Epithelial cell of prostate (primary cell): ENCODE measurements at regions not wholly inside any gene's neighbourhood (a gene's known extent, or its start where the extent isn't known, plus 50 kb on each side); places are given as distances from the start of the nearest gene placed in this dataset.
A peak's percentile ranks its signal among the peaks of the same experiment; 100 is the strongest.
"Not testable (repeated sequence)": the region's sequence is repeated elsewhere in the genome, so short reads cannot be mapped to it uniquely, and the experiment has no call there.

Source experiments
- DNase-seq: peaks from one replicate; pipeline ENCODE4 v3.0.0-alpha.2; 2011; ENCODE audit warnings: low read depth, low spot score
- H3K27ac ChIP-seq: fragments of 450-650 bp; 2 replicates; pipeline ENCODE4 v1.5.1; 2017; ENCODE audit warnings: mild to moderate bottlenecking

DNA sequence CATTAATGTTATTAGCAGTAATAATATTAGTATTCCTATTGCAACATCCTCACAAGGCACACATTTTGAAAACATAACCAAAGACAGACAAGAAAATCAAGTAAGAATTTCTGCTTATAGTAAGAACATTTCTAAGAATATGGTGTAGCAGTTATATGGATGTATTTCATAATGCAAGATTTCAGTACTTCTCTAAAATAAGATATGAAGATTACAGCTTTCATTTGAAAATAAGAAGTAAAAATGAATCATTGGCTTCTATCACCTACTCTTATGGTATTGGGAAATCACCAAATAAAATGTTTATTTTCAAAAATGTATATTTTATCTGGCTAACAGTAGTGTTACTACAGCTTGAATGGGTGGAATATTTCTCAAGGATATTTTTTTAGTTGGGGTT, 103.8 kb upstream of the USP25 start:
- DNase-seq, result no peak
- H3K27ac ChIP-seq, result no peak overlapping the region

DNA sequence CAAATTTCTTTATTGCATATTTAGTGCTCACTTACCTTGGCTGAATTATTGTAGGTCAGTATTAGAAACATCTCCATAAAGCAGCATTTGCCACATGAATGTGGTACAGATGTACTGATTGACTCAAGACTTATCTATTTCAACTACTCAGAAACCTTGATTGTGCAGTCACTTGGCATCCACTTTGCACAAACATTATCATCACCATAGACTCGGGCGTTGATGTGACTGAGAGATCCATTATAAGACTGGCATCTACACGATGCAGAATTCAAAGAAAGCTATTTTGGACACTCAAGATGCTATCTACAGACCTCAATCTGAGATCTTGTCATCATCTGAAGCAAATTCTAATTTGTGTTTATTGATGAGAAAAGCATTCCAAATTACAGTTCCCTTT, 102.8 kb upstream of the USP25 start:
- H3K27ac ChIP-seq, result no peak overlapping the region
- DNase-seq, result no peak

DNA sequence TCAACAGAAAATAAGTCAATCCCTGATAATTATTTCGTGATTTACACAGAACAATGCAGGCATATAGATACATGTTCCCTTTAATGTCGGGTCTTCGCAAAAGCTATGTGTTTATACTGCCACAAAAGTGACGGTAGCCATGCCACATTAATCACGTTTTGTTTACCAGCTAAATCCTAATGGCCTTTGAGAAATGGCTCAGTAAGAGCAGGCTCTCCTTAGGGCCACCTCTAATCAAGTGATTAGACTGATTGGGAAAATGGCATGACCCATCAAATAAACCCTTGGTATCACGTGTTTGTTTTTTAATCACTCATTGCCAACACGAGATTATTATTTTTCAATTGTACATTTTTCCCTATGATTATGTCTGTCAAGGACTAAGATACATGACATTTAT, 102.0 kb upstream of the USP25 start:
- H3K27ac ChIP-seq, result no peak overlapping the region
- no peak for DNase-seq

DNA sequence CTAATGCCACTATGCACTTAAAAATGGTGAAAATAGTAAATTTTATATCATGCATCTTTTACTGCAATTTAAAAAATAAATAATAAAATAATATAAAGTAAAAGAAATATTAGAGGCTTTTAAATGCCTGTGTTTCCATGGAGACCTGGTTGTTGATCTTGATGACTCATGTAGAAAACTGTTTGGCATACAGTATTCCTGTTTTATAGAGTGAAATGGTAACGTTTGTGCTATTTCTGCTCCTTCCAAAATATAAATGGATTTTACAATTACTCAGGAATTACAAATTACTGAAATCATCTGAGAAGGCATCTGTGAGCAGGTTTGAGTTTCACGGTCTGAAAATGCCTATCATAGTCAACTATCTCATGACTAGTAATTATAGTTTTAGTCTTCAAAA, 98.4 kb upstream of the USP25 start:
- DNase-seq, result no peak
- H3K27ac ChIP-seq, result no peak overlapping the region

DNA sequence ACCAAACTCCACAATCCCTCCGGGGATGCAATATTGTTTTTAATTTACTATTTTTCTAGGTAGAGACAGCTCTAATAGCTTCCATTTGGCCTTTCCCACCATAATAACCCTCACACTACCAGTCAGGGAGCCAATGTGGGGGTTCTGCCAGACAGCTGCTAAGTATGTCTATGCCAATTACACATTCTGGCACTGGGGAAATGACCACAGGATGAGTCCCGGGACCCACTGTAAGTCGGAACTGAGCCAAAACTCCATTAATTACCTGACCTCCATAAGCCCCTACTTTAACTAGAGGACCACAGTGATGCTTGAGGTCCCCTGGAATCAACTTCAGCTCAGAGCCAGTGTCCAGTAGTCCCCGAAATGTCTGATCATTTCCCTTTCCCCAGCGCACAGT, 95.2 kb upstream of the USP25 start:
- H3K27ac ChIP-seq, DNase-seq: not testable (repeated sequence)

DNA sequence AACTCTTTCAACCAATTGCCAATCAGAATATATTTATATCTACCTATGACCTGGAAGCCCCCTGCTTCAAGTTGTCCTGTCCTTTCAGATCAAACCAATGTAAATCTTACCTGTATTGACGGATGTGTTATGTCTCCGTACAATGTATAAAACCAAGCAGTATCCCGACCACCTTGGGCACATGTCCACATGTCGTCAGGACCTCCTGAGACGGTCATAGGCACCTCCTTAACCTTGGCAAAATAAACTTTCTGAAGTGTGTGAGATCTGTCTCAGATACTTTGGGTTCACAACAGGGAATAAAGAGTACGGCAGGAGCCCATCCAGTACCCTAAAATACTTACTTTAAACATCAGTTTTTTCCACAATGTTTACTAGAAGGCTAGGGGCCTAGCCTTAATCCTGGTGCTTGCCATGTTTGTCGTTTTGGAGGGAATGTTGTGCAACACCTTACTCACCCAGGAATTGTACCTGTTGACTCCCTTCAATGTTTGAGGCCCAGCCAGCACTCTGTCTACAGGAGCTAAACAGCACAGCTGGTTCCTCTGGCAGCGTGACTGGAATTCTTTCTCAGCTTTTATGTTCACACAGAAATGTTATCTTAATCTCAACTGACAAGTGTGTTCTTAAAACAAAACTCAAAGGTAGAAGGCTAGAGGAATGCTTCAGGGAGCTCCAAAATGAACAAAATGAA, 90.8 kb upstream of the USP25 start:
- no peak for DNase-seq

DNA sequence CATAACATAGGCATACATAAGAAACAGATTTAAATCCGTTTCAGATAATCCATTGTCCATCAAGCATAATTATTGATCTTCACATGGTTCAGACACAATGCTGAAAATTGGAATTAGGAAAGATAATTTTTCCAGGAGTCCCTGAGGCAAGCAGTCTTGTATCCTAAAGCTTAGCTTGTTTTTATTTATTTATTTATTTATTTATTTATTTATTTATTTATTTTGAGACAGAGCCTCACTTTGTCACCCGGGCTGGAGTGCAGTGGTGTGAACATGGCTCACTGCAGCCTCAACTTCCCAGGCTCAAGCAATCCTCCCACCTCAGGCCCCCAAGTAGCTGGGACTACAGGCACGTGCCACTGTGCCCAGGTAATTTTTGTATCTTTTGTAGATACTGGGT, 89.7 kb upstream of the USP25 start:
- not testable (repeated sequence) for H3K27ac ChIP-seq, DNase-seq

More for the DNA sequence above, 90.8 kb upstream of the USP25 start:
- peak overlapping the region; percentile 20 for H3K27ac ChIP-seq

DNA sequence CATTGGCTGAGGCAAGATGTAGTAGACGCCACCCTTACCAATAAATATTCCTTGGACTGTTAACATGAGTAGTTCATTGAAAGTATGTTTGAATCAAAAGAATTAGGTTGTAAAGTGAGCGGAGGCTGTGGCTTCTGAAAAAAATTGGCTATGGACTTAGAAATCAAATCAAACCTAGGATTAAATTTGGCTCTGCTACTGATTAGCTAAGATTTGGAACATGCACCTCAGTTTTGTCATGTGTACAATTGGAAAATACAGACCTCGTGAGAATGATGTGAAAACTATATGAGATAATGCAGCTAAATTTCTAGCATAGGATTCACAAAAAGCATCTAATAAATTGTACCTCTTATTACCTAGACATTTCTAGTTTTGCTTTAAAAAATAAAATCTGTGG, 85.3 kb upstream of the USP25 start:
- DNase-seq, result no peak
- no peak overlapping the region for H3K27ac ChIP-seq

DNA sequence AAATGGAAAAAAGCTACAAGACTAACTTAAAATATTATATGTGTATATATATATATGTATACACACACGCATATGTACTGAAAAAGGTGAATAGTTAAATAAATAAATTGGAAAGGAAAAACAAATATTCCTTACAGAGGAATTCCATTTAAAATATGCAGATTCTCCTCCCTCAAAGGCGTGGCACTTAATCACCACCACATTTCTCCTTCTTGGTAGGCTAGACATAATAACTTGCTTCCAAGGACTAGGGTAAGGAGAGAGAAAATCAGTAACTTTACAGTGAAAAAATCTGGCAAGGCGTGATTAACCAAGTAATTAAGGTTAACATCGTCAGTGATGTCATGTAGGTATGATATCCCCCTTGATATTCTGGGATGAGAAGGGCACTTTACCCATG, 84.0 kb upstream of the USP25 start:
- no peak overlapping the region for H3K27ac ChIP-seq

DNA sequence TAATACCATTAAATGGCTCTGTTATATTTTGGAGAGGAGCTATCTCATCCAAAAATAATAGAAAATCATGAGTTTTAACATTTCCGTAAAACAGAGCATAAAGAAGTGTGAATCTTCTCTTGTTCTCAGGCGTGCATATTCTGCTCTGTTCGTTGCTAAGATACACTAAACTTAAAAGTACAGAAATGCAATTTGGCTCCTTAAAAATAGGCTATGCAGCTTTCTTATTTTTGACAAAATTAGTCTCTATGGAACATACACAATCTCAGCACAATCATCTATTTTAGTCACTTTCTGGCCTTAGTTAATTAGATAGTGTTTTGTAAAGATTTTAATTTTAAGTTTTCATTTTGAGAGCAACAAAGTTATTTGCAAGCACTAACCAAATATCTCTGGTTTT, 79.0 kb upstream of the USP25 start:
- no peak overlapping the region for H3K27ac ChIP-seq
- no peak for DNase-seq

More for the DNA sequence above, 84.0 kb upstream of the USP25 start:
- DNase-seq, result no peak

DNA sequence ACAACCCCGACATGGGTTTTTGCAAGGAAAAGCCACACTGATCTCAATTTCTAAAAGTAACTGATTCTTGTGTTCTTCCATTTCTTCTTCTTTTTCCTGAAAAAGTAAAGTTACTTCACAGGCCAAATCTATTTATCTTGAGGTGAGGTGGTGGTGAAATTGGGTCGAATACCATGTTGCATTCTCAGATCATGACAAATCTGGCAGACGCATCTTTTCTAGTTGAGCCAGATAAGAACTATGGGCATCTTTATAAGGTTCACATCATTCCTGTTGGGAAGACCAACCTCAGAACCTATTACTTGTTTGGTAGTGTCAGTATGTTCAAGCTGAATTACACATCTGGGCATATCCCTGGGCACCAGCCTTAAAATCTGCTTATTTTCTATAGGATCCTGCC, 78.6 kb upstream of the USP25 start:
- no peak for DNase-seq
- H3K27ac ChIP-seq, result no peak overlapping the region

DNA sequence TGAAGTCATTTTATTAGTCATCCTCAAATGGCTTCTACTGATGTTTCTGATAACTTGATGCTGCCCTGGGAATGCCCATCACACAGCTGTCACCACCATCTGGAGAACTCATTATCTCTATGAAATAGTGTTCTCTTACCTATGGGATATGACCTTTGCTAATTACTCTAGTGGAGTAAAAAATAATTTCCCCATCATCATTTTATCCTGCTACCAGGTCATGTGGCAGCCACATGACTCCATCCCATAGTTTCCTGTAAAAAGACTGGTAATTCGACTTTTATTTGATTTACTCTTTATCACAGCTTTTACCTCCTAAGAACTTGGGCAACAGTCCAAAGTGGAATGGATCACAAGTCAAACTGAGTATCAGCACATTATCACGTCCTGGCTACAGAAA, 76.1 kb upstream of the USP25 start:
- H3K27ac ChIP-seq, result no peak overlapping the region
- DNase-seq, result no peak

DNA sequence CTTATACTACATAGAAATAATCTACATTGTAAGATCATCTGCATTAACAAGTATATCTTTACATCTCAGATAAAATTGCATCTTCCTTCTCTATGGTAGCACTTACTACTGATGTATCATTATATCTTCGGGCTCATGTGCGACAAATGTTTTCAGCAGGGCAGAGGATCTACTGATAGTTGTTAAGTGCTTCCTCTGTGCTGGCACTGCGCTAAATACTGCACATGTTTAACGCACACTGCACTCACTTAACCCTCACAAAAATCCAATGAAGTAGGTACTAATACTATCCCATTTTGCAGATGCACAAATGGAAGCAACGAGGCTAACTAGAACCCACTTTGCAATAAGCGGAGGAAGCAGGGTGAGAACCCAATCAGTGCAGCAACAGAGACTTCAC, 75.6 kb upstream of the USP25 start:
- no peak overlapping the region for H3K27ac ChIP-seq
- no peak for DNase-seq

DNA sequence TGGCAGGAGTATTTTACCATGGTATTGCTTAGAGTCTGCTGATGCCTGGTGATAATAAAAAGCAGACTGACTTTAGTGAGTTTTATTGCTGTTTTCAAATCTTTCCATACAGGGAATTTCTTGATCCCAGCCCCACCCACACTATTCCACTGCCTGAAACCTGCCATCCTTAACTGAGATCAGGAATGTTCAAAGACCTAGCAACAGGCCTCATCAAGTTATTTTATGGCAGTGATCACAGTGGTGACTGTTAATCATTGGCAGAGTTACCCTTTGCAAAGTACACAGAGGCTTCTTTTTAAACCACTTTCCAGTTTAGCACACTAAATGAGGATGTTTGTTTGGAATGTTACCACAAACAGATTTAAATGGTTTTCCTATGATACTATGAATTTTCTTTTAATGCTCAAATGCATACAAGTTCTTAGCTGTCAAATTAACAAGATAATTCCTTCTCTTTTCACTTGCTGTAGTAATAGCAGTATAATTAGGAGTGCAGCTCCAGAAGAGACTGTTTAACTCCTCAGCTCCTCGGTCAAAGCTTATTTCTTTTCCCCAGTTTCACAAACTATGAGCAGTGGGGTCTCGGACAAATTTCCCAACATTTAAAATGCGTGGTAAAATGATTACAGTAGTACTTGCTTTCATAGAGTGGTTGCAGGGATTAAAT, 69.9 kb upstream of the USP25 start:
- no peak overlapping the region for H3K27ac ChIP-seq
- no peak for DNase-seq

DNA sequence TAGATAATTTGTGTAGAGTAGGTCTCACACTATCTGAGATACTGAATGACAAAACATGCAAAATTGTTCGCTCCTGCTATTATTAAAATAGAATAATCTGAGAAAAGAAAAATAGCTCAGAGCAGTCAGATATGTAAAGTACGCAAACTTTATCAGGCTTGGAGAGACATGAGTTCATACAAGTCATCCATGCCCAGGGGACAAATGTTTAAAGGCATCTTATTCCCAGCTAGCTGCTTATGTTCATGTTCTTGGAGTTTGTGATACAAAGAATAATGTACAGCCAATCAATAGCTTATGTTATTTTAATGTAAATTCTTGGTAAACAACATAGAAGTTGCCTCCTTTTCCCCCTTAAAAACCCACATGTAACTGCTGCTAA, 69.4 kb upstream of the USP25 start:
- no peak for DNase-seq
- no peak overlapping the region for H3K27ac ChIP-seq

DNA sequence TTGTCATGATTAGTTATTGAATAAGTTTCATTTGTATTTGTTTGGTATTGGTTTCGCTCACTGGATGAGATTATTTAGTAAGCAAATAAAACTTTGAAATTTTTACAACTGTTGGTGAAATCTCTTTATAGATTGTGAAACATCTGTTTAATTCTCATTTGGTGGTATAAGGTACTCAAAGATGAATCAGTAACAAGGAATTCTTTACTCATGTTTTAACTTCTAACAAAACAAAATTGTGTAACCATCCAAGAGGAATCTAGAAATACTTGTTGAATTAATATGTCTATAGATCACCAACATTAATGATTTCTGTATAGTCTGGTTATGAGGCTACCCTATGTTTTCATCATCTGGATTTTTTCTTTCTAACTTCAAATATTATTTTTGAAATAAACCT, 62.8 kb upstream of the USP25 start:
- peak; percentile 41 for DNase-seq
- peak overlapping the region; percentile 78 for H3K27ac ChIP-seq

DNA sequence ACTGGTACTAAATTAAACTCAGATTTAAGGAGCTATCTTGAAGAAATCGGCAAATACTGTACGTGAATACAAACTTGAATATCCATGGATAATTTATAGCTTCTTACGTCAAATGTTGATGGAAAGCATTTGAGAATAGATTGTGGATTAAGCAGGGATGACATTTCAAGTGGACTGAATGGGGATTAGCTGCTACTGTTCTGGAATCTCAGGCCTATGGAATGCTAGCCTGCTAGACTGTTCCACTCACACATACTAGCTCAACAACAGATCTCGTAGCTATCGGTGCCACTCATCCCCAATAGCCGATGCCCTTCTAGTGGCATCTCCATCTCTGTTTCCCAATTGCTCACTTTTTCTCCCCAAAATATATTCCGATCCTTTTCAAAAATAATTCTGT, 62.0 kb upstream of the USP25 start:
- H3K27ac ChIP-seq, result peak overlapping the region; percentile 78
- no peak for DNase-seq

DNA sequence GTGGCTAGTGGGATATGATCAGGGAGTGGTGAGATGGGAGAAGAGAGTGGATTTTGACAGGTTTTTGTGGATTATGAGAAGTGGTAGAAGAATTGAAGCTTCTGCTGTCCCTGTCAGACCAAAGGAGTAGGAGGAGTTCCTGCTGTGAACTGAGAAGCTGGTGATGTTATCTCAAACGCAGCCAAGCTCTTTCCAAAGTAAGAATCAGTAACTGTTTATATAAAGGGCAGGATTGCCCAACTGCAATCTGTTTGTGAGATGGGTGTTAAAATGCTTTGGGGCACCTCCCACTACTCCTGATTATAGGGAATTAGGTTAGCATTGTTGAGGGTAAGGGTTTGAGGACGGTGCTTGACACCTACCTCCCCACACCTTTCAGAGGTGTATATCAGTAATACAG, 60.5 kb upstream of the USP25 start:
- no peak for DNase-seq
- no peak overlapping the region for H3K27ac ChIP-seq

DNA sequence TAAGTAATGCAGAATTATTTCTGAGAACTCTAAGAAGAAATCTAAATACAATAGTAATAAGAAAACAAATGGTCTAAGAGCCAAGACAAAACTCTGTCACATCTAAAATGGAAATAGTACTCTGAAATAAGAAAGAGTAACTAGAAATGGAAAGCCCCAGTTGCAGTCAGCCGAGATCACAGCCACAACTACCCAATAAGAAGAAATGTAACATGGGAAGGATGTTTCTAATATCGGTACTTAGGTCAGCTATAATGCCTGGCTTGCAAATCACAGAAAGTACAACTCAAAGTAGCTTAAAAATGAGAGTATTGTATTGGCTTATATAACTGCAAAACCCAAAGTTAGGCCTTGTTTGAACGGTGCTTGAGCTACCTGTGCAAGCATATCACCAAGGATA, 58.6 kb upstream of the USP25 start:
- H3K27ac ChIP-seq, result no peak overlapping the region
- DNase-seq, result no peak

DNA sequence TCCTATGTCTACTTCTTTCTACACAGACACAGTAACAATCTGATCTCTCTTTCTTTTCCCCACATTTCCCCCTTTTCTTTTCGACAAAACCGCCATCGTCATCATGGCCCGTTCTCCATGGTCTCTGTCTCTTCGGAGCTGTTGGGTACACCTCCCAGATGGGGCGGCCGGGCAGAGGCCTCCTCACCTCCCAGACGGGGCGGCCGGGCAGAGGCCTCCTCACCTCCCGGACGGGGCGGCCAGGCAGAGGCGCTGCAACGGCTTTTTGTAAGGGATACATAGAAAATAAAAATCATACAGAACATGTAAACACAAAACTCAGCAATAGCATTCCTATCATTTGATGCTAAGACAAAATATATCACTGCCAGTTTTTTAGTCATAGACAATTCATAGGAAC, 57.2 kb upstream of the USP25 start:
- DNase-seq, H3K27ac ChIP-seq: not testable (repeated sequence)

DNA sequence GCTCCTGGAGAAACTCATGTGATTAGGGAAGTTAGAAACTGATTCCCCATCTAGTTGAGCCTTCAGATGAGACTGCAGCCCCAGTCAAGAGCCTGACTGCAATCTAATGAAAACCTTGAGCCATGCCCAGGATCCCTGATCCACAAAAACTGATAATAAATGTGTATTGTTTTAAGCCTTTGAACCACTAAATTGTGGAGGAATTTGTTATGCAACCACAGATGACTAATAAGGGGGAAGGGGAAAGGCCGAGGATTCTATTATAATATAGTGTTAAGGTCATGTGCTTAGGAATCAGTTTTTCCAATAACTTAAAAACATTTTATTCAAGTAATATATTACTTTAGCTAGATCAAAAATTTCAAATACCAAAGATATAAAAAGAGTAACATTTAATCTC, 52.8 kb upstream of the USP25 start:
- no peak overlapping the region for H3K27ac ChIP-seq
- DNase-seq, result no peak

DNA sequence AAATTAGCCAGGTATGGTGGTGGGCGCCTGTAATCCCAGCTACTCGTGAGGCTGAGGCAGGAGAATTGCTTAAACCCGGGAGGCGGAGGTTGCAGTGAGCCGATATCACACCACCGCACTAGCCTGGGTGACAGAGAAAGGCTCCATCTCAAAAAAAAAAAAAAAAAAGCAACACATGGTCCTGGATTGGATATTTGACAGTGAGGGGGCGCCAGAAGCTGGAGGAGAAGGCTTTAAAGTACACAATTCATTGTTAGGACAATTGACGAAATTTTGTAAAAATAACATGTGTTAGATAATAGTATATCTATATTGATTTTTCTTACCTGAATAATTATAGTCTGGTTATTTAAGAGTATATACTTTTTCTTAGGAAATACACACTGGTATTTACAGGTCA, 50.2 kb upstream of the USP25 start:
- no peak for DNase-seq
- H3K27ac ChIP-seq, result no peak overlapping the region
